HCT116 (cell line): ENCODE measurements at regions not wholly inside any gene's neighbourhood (a gene's known extent, or its start where the extent isn't known, plus 50 kb on each side); places are given as distances from the start of the nearest gene placed in this dataset.

ENCODE experiments used
- ATAC-seq: fragments of 200-7000 bp; cut with Tn5 transposase; 2 replicates; pipeline ENCODE4 v1.9.1; 2020; ENCODE audit warnings: mild to moderate bottlenecking, moderate library complexity
- BruUV-seq: library from RNA; stranded (reverse); fragments of 400-500 nt; replicated peaks from 2 replicates; lab custom pipeline; 2021; lab: Mats Ljungman, UMichigan
- CTCF ChIA-PET: fragments of 300-600 bp; sonication (Branson Sonifier 250); formaldehyde crosslinking; loops from one replicate; lab custom pipeline; 2021; ENCODE audit warnings: antibody characterized with exemption; lab: Charles Lee
- POLR2A ChIA-PET: fragments of 300-600, 350-600 bp; sonication (Branson Sonifier 250); formaldehyde crosslinking; loops from one replicate; lab custom pipeline; 2021; ENCODE audit warnings: antibody characterized with exemption; lab: Charles Lee
- RAD21 ChIA-PET, 2 experiments: fragments of 300-600 bp; sonication (Branson Sonifier 250); formaldehyde crosslinking; loops; one replicate each; lab custom pipeline; 2023; ENCODE audit warnings: low total read pairs in 2 of 2; ENCODE audit not compliant: uncharacterized antibody in 2 of 2, unreplicated experiment in 2 of 2, low non-redundant PET in 1 of 2; lab: Charles Lee
- DNase-seq: peaks from one replicate; pipeline ENCODE4 v3.0.0-alpha.2; 2010; ENCODE audit warnings: low read depth, low spot score
- H2AFZ ChIP-seq: fragments of 200-600 bp; shearing (Covaris generic), sonication (generic); 2 replicates; pipeline ENCODE4 v1.6.1; 2017; ENCODE audit warnings: low read depth, mixed run types, mixed read lengths, antibody characterized with exemption, low read length; ENCODE audit not compliant: poor library complexity, severe bottlenecking
- H3K27ac ChIP-seq: 2 replicates; pipeline ENCODE4 v1.5.1; 2012; ENCODE audit warnings: low read depth, low read length
- H3K27me3 ChIP-seq: fragments of 200-600 bp; sonication (generic); 2 replicates; pipeline ENCODE4 v1.6.1; 2016; ENCODE audit warnings: mixed run types, low read length, mixed read lengths; ENCODE audit not compliant: insufficient read depth
- H3K36me3 ChIP-seq, 2 experiments: fragments of 200-500 bp in 1 of 2; fragments of 200-600 bp in 1 of 2; sonication (Bioruptor generic) in 1 of 2; sonication (generic) in 1 of 2; 2 replicates each; pipeline versions ENCODE4 v1.5.1 to v1.6.1; 2014 to 2016; ENCODE audit warnings: low read length in 2 of 2, inconsistent platforms in 1 of 2, mixed read lengths in 1 of 2, mixed run types in 1 of 2; ENCODE audit not compliant: insufficient read depth in 2 of 2, control insufficient read depth in 1 of 2
- H3K4me1 ChIP-seq, 2 experiments: fragments of 200-600 bp in 1 of 2; sonication (generic) in 1 of 2; 2 replicates each; pipeline versions ENCODE4 v1.5.1 to v1.6.1; 2012 to 2017; ENCODE audit warnings: low read length in 2 of 2, inconsistent platforms in 1 of 2, mild to moderate bottlenecking in 1 of 2, mixed read lengths in 1 of 2, mixed run types in 1 of 2, moderate library complexity in 1 of 2; ENCODE audit not compliant: insufficient read depth in 2 of 2, control insufficient read depth in 1 of 2
- H3K4me2 ChIP-seq: fragments of 200-600 bp; sonication (generic); 2 replicates; pipeline ENCODE4 v1.6.1; 2017; ENCODE audit warnings: mixed run types, low read length, mixed read lengths
- H3K4me3 ChIP-seq, 2 experiments: fragments of 200-600 bp in 1 of 2; sonication (generic) in 1 of 2; replicated peaks in 1 of 2; 2 replicates each; pipeline ENCODE4 v1.5.1; 2011 to 2016; ENCODE audit warnings: low read length in 2 of 2, control low read depth in 1 of 2, low read depth in 1 of 2, mild to moderate bottlenecking in 1 of 2, mixed read lengths in 1 of 2, mixed run types in 1 of 2
- H3K79me2 ChIP-seq: fragments of 200-600 bp; sonication (generic); 2 replicates; pipeline ENCODE4 v1.6.1; 2017; ENCODE audit warnings: mild to moderate bottlenecking, mixed run types, low read length, moderate library complexity, mixed read lengths; ENCODE audit not compliant: insufficient read depth
- H3K9ac ChIP-seq: fragments of 200-600 bp; sonication (generic); 2 replicates; pipeline ENCODE4 v1.6.1; 2016; ENCODE audit warnings: low read length, mixed read lengths
- H3K9me2 ChIP-seq: fragments of 200-600 bp; sonication (generic), shearing (Covaris generic); 2 replicates; pipeline ENCODE4 v1.6.1; 2017; ENCODE audit warnings: mixed run types, mild to moderate bottlenecking, moderate library complexity; ENCODE audit not compliant: insufficient read depth
- H3K9me3 ChIP-seq, 2 experiments: fragments of 200-500 bp in 1 of 2; fragments of 200-600 bp in 1 of 2; sonication (Bioruptor generic) in 1 of 2; sonication (generic) in 1 of 2; 2 replicates each; pipeline ENCODE4 v1.6.1; 2014 to 2017; ENCODE audit warnings: low read length in 2 of 2, mixed read lengths in 2 of 2, inconsistent platforms in 1 of 2, low read depth in 1 of 2, mild to moderate bottlenecking in 1 of 2, mixed run types in 1 of 2, moderate library complexity in 1 of 2; ENCODE audit not compliant: control insufficient read depth in 1 of 2, insufficient read depth in 1 of 2
- H4K20me1 ChIP-seq: fragments of 200-600 bp; sonication (generic), shearing (Covaris generic); 2 replicates; pipeline ENCODE4 v1.6.1; 2017; ENCODE audit warnings: mixed run types, mild to moderate bottlenecking, moderate library complexity; ENCODE audit not compliant: insufficient read depth
- CBX3 ChIP-seq: IDR thresholded peaks from 2 replicates; pipeline ENCODE4 v1.6.1; 2012; ENCODE audit warnings: low read depth
- CEBPB ChIP-seq: IDR thresholded peaks from 2 replicates; pipeline ENCODE4 v1.6.1; 2012; ENCODE audit warnings: low read depth
- CTCF ChIP-seq, 3 experiments: fragments of 200-600 bp in 1 of 3; sonication (generic) in 1 of 3; IDR thresholded peaks in 2 of 3; conservative IDR thresholded peaks in 1 of 3; 2 replicates each; pipeline ENCODE4 v1.5.1; 2012 to 2017; ENCODE audit warnings: low read depth in 2 of 3, low read length in 2 of 3, antibody characterized with exemption in 1 of 3, borderline replicate concordance in 1 of 3, control low read depth in 1 of 3, mild to moderate bottlenecking in 1 of 3, mixed read lengths in 1 of 3, mixed run types in 1 of 3, moderate library complexity in 1 of 3; ENCODE audit not compliant: insufficient read depth in 1 of 3
- EGR1 ChIP-seq: IDR thresholded peaks from 2 replicates; pipeline ENCODE4 v1.6.1; 2012; ENCODE audit warnings: low read depth
- ELF1 ChIP-seq: IDR thresholded peaks from 2 replicates; pipeline ENCODE4 v1.6.1; 2012; ENCODE audit warnings: low read depth, borderline replicate concordance
- EZH2 ChIP-seq: fragments of 200-600 bp; sonication (generic); IDR thresholded peaks from 2 replicates; pipeline ENCODE4 v1.6.1; 2017; ENCODE audit warnings: antibody characterized with exemption, mixed run types
- EZH2phosphoT487 ChIP-seq: fragments of 200-600 bp; IDR thresholded peaks from 2 replicates; pipeline ENCODE4 v1.6.1; 2018; ENCODE audit warnings: antibody characterized with exemption, borderline replicate concordance
- FOSL1 ChIP-seq: IDR thresholded peaks from 2 replicates; pipeline ENCODE4 v1.6.1; 2012; ENCODE audit warnings: low read depth
- JUND ChIP-seq: IDR thresholded peaks from 2 replicates; pipeline ENCODE4 v1.6.1; 2012
- MAX ChIP-seq: IDR thresholded peaks from 2 replicates; pipeline ENCODE4 v1.6.1; 2012
- POLR2A ChIP-seq: IDR thresholded peaks from 2 replicates; pipeline ENCODE4 v1.7.0; 2011; ENCODE audit warnings: borderline replicate concordance; ENCODE audit not compliant: insufficient read depth, insufficient read length; ENCODE audit errors: extremely low read depth
- RAD21 ChIP-seq: IDR thresholded peaks from 2 replicates; pipeline ENCODE4 v1.6.1; 2012; ENCODE audit warnings: low read depth, mild to moderate bottlenecking
- REST ChIP-seq: IDR thresholded peaks from 2 replicates; pipeline ENCODE4 v1.6.1; 2012; ENCODE audit warnings: low read depth
- SIN3A ChIP-seq: IDR thresholded peaks from 2 replicates; pipeline ENCODE4 v1.6.1; 2012; ENCODE audit warnings: low read depth
- SP1 ChIP-seq: IDR thresholded peaks from 2 replicates; pipeline ENCODE4 v1.6.1; 2012; ENCODE audit warnings: low read depth
- SRF ChIP-seq: IDR thresholded peaks from 2 replicates; pipeline ENCODE4 v1.6.1; 2012; ENCODE audit warnings: low read depth
- YY1 ChIP-seq: IDR thresholded peaks from 2 replicates; pipeline ENCODE4 v1.6.1; 2011; ENCODE audit warnings: low read length, low read depth, moderate library complexity, mild to moderate bottlenecking; ENCODE audit not compliant: insufficient replicate concordance; ENCODE audit errors: extremely low read depth
- ZBTB33 ChIP-seq: IDR thresholded peaks from 2 replicates; pipeline ENCODE4 v1.6.1; 2011; ENCODE audit warnings: mild to moderate bottlenecking, low read length, moderate library complexity; ENCODE audit not compliant: insufficient replicate concordance; ENCODE audit errors: extremely low read depth
- ZFX ChIP-seq: fragments of 450-650 bp; IDR thresholded peaks from 2 replicates; pipeline ENCODE4 v1.6.1; 2017
- intact Hi-C: fragments of 100-400 bp; cut with micrococcal nuclease; formaldehyde crosslinking; loops from 2 replicates; pipeline ENCODE4 v1.10.0; 2022

DNA sequence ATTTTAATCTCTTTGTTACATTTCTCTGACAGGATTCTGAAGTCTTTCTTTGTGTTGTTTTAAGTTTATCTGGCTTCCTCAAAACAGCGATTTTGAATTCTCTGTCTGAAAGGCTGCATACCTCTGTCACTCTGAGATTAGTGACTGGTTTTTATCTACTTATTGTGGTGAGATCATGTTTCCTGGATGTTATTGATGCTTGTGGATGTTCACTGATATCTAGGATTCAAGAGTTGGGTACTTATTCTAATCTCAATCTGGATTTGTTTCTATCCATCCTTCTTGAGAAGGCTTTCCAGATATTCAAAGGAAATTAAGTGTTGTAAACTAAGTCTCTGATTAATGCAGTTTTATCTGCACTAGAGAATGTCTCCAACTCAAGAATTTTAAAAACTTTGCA is 1076.1 kb upstream of the ADGRB3 start (continued):
- no peak for TF ChIP-seq YY1
- no peak for TF ChIP-seq EZH2phosphoT487
- no peak for TF ChIP-seq REST
- no peak for TF ChIP-seq POLR2A
- no peak for TF ChIP-seq SRF

DNA sequence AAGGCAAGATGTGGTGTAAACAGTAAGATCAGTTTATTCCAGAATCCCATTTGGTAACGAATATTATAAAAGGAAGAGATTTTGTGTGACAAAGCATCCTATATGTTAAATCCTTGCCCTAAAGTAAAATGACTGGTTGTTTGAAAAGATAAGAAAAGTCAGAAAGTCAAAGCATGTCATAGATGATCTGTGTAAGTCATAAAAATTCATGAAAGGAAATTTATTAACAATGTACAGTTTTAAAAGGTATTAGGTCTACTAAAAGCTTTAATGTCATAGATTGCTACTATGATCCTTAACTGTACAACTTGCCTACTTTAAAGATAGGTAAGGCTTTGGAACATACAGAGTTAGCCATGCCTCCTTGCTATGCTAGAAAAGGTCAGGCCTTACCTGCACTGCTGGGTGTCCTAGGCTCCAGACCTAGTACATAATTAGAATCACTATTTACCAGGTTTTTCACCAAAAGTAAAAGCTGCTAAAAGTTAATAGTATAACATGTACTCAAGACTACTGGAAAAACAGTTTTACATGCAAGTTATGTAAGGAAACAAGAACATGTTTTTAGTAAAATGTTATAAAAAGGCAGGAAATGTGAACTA is 1090.1 kb upstream of the ADGRB3 start:
- Histone ChIP-seq H3K4me3 (no peak overlapping the region), H3K9me2 (no peaks in the 10 kb centered on the region), H3K9me3 (peaks cover 15 to 17% of the 10 kb centered on the region in 2 experiments; a peak in 3 of 4 replicates), H3K36me3 (no peaks in the 10 kb centered on the region), H3K4me2 (no peak overlapping the region), H3K27me3 (no peaks in the 10 kb centered on the region), H3K27ac (no peak overlapping the region), H4K20me1 (no peaks in the 10 kb centered on the region), H3K79me2 (no peaks in the 10 kb centered on the region), H3K4me1 (no peaks in the 10 kb centered on the region), H2AFZ (no peak overlapping the region), H3K9ac (no peak overlapping the region)
- ATAC-seq (no peak), DNase-seq (no peak)
- ChIA-PET POLR2A (no interaction called here), CTCF (no interaction called here), RAD21 (no interaction called here)
- BruUV-seq, result no TSS peak
- intact Hi-C loops, result no loop called here
- no peak for TF ChIP-seq CTCF (IDR thresholded peaks at IDR 0.05 in 2 of 3, conservative IDR thresholded peaks at IDR 0.05 in 1 of 3; ENCODE audit: borderline replicate concordance in 1 of 3, insufficient read depth in 1 of 3, low read depth in 2 of 3, low read length in 2 of 3)
- TF ChIP-seq JUND, result no peak
- no peak for TF ChIP-seq EGR1
- TF ChIP-seq MAX, result no peak
- no peak for TF ChIP-seq ELF1
- TF ChIP-seq CEBPB, result no peak
- TF ChIP-seq SRF, result no peak
- no peak for TF ChIP-seq ZBTB33
- no peak for TF ChIP-seq FOSL1
- no peak for TF ChIP-seq SIN3A
- TF ChIP-seq SP1, result no peak
- TF ChIP-seq EZH2phosphoT487, result no peak
- TF ChIP-seq POLR2A, result no peak
- no peak for TF ChIP-seq RAD21
- TF ChIP-seq ZFX, result no peak
- TF ChIP-seq YY1, result no peak
- no peak for TF ChIP-seq CBX3
- no peak for TF ChIP-seq EZH2
